DOHH2 (cell line): ENCODE measurements at regions not wholly inside any gene's neighbourhood (a gene's known extent, or its start where the extent isn't known, plus 50 kb on each side); places are given as distances from the start of the nearest gene placed in this dataset.

Experiments used
- CTCF ChIP-seq: fragments of 200-600 bp; sonication (generic); IDR thresholded peaks from one replicate; pipeline ENCODE4 v1.5.1; 2014; ENCODE audit warnings: antibody characterized with exemption, mild to moderate bottlenecking, low read depth, low read length; ENCODE audit not compliant: poor library complexity, severe bottlenecking
- EZH2phosphoT487 ChIP-seq: fragments of 200-600 bp; sonication (generic); IDR thresholded peaks from 2 replicates; pipeline ENCODE4 v1.6.1; 2017; ENCODE audit warnings: borderline replicate concordance, mild to moderate bottlenecking, antibody characterized with exemption, low read length, moderate library complexity, mixed read lengths

DNA sequence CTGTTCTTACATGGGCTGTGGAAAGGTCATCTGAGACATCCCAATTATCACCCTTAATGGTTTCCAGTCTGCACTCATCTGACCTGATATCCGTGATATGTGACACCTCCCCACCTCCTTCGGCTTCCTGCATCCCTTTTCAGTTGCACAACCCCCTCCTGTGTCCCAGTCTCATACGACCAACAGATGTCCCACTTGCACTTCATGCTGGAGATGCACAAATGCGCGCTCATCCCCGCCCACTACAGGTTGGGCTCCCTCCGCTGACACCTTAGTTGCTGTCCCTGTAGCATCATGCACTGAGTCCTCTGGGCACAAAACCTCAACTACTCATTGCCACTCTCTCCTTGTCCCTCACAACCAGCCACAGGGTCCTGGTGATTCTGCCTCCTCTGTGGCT is 94.4 kb downstream of the MIS18A start:
- no peak for TF ChIP-seq CTCF
- TF ChIP-seq EZH2phosphoT487 = no peak
